ENCODE measurements at regions not wholly inside any gene's neighbourhood (a gene's known extent, or its start where the extent isn't known, plus 50 kb on each side); places are given as distances from the start of the nearest gene placed in this dataset.

DNA sequence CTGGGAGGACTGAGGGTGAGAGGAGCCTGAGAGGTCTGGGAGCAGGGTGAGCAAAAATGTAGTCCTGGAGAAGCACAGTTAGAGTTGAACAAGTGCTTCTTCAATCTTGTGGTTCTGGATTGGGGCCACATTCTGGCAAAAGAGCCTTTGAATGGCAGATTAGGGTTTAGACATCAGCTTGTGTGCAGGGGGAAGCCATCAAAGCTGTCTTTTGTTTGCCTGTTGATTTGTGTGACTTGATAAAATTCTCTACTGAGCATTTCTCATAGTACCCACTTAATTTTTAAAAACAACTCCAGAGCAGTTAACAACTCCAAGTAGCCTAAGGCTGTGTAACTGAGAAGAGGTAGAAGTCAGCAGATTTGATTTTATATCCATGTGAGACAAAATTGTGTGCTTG lies 166.2 kb downstream of the FAT3 start (continued):
- TF ChIP-seq HDAC6 (IDR thresholded peaks at IDR 0.05; ENCODE audit: low read depth, low read length) (no peak), SIX5 (IDR thresholded peaks at IDR 0.05; ENCODE audit: low read depth, low read length) (no peak), CBX5 (IDR thresholded peaks at IDR 0.05; ENCODE audit: low read depth, low read length) (no peak), PHF8 (conservative IDR thresholded peaks at IDR 0.05; ENCODE audit: low read depth, low read length) (no peak), NANOG (IDR thresholded peaks at IDR 0.05; ENCODE audit: insufficient read depth, low read depth, low read length, poor library complexity, severe bottlenecking) (no peak), TEAD4 (IDR thresholded peaks at IDR 0.05; ENCODE audit: low read depth, low read length) (no peak), POU5F1 (IDR thresholded peaks at IDR 0.05; ENCODE audit: low read depth, low read length) (no peak)
